Fibroblast of skin of right biceps (primary cell): ENCODE measurements at regions not wholly inside any gene's neighbourhood (a gene's known extent, or its start where the extent isn't known, plus 50 kb on each side); places are given as distances from the start of the nearest gene placed in this dataset.

Experiments
- DNase-seq: peaks from one replicate; pipeline ENCODE4 v3.0.0-alpha.2; 2013

GRCh38 chr16:50954469-50954868 is 196.6 kb downstream of the SALL1 start:
- no peak for DNase-seq

GRCh38 chr16:50953290-50953689 is 197.8 kb downstream of the SALL1 start:
- DNase-seq: no peak

GRCh38 chr16:50950955-50951354 is 200.1 kb downstream of the SALL1 start:
- DNase-seq: no peak

- DNase-seq: no peak
Observed at GRCh38 chr16:50948268-50948930, 202.7 kb downstream of the SALL1 start.

- DNase-seq: no peak
Observed at GRCh38 chr16:50947826-50948225, 203.2 kb downstream of the SALL1 start.

GRCh38 chr16:50946606-50947005 is 204.5 kb downstream of the SALL1 start:
- no peak for DNase-seq

DNA sequence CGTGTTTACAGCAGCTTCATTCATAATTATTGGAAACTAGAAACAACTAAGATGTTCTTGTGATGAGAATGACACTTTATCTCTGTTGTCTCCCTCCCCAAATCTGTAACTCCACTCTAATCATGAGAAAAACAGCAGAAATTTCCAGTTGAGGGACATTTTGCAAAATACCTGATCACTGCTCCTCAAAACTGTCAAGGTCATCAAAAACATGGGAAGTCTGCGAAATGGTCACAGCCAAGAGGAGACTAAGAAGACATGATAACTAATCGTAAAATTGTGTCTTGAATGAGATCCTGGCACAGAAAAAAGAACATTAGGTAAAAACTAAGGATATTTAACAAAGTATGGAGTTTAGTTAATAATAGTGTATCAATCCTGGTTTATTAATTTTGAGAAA is 204.2 kb downstream of the CYLD start:
- DNase-seq: no peak

DNA sequence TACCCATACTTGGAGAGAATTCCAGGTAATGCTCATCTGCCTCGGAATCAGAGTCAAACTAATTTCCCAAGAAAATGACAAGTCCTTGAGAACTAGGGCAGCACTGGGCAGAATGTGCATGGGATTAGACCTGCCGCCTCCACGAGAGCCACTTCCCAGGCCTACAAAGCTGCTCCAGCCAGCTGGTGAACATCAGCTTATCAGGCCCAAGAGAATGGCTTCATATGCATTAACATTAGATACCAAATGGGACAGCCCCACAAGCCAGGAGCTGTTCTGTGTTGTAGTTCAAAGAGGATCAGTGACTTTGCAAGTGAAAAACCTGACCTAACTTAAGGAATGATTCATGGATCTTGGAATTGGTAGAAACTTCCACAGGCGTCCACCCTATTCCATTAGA is 203.3 kb downstream of the CYLD start:
- DNase-seq: no peak

DNA sequence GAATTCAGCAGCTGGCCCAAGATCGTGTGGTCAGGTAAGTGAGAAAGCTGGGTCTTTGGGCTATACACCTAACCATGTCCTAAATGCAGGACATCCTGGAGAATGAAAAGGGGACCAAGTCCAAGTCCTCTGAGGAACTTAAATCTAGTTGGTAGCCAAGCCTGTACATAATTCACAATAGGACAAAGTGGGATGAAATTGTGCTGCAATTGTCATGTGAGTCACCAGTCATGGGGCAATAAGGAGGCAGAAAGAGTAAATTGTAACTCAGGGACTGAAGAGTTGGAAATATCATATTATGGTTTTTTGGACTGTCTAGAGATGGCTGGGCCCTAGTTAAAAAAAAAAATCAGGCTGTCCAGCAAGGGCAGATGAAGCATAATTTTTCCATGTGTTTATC is 202.6 kb downstream of the CYLD start:
- DNase-seq: no peak

- DNase-seq: no peak
Observed at GRCh38 chr16:50944033-50944432, 202.1 kb downstream of the CYLD start.

DNA sequence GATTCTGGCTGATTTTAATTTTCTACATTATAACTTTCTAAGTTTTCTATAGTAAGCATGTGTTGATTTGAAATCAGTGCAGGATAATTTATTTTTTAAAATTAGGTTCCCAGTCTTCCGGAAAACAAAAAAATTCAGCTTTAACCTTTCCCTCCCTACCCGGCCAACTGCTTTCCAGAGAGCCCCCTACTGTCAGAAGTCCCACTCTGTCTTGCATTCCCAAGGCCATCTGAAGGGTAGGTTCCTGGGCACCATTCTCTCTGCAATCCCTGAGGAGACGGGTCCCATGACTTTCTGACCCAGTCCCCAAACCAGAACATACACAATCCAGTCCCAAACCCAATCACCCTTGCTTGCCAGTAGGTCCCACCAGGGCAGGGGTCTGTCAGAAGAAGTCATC is 200.3 kb downstream of the CYLD start:
- no peak for DNase-seq

- DNase-seq: no peak
Observed at GRCh38 chr16:50941681-50942080, 199.8 kb downstream of the CYLD start.

- DNase-seq: no peak
Observed at GRCh38 chr16:50940275-50940854, 198.5 kb downstream of the CYLD start.

GRCh38 chr16:50939356-50939755 is 197.5 kb downstream of the CYLD start:
- DNase-seq: no peak

DNA sequence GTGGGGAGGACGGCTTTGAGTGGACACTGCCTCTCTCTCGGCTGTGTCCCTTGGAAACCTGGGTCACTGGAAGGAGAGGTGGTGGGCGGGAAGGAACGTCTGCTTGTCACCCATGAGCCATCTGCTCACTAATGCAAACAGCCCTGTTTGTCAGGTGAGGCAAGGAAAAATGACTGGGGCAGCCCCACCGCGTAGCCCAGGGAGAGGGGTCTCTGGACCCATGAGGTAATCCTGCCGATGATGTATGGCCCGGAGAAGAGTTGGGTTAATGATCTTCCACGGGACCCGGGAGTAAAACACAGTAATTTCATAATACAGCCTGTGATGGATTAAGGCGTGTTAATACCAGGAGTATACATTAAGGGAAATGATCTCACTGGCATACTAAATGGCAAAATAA is 197.0 kb downstream of the CYLD start:
- no peak for DNase-seq

- no peak for DNase-seq
Observed at GRCh38 chr16:50933262-50933661, 191.4 kb downstream of the CYLD start.

DNA sequence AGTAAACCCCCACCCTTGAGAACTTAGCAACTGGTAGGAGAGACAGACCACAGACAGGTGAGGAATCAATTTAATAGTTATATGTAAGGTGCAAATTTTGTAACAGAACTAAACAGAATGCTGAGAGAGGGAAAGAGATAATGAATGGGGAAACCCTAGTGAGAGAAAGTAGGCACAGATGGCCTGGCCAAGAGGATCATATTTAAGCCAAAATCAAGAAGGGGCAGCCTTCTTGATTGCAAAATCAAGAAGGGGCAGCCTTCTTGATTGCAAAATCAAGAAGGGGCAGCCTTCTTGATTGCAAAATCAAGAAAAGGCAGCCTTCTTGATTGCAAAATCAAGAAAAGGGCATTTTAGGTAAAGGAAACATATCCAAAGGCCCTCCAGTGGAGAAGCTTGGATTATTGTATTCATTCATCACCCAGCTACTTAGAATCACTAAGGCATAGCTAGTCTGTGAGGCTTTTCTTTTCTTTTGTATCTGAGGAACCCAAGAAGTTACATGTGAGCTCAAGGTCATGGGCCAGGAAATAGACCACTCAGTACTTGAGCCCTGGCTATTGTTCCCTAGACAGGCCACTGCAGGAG is 190.6 kb downstream of the CYLD start:
- no peak for DNase-seq

DNA sequence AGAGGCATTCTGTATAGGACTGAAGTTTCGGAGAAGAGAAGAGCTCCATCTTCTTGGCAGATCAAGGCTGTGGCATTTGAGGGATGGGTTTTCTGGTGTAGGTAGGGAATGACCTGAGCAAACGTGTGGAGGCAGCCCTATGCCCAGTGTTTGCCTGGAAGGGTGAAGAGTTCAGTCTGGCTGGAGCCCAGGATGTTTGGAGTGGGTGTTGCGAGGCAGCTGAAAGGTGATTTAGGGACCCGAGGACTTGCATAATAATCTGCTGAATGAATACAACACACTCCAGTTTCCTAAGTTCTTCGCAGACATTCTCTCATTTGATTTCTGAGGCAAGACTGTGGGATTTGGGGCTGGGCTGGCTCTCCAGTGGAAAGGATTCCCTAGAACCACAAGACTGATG is 186.2 kb downstream of the CYLD start:
- DNase-seq: no peak

DNA sequence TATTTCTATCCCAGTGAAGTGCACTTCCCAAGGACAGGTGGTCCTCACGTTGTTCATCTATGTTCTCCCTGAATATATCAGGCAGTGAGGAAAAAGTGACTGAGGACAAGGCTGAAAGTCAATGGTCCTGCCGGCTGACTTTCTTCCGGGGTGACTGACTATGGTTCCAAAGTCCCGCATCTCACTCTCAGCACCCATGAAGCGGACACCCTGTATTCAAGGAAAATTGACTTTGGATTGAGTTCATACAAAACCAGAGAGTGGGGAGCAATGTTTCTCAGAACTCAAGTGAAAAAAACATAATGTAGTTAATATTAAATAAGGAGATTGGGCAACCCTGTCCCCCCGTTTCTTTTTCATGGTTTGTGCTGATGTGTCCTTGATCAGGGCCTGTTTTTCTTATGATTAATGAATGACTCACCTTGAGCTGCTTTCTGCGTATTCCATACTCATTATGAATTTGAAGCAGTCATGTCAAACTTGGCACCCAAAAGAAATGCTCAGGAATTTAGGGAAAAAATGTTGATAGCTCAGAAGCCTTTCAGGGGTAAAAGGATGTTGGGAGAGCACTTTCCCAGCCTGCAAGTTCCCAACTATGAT is 184.0 kb downstream of the CYLD start:
- DNase-seq: peak; percentile 67

GRCh38 chr16:50924759-50925545 is 183.1 kb downstream of the CYLD start:
- DNase-seq: no peak

DNA sequence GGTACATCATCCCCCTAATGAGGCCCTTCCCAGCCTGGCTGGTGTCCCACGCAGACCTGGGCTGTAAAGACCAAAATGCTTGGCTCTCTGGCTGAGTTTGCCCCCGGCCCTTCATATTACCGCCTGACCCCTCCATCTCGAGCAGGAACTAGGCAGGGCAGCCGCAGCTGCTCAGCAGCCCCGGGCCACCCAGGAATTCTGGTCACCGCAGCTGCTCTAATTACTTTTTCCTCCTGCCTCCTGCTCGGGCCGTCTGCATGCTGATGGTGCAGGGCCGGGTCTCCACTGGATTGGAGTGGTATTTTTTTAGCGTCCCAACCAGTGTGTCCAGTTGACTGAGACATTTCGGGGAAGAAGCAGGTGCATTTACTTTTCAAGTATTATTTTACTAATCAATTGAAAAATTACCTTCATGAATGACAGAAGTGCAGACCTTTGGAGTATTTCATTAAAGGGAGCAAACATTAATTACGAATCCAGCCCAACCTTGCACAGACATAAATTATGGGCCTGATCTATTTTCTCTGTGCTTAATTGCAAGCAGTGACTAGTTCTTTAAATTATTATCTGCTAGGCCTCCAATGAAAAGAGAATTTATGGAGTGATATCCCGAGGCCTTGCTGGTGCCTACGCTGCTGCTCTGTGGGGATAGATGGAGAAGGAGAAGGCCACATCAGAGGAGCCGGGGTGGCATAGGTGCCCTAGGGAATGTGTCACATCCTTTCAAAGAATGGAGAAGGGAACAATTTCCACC is 176.2 kb downstream of the CYLD start:
- no peak for DNase-seq

GRCh38 chr16:50916040-50916439 is 174.2 kb downstream of the CYLD start:
- DNase-seq: no peak

DNA sequence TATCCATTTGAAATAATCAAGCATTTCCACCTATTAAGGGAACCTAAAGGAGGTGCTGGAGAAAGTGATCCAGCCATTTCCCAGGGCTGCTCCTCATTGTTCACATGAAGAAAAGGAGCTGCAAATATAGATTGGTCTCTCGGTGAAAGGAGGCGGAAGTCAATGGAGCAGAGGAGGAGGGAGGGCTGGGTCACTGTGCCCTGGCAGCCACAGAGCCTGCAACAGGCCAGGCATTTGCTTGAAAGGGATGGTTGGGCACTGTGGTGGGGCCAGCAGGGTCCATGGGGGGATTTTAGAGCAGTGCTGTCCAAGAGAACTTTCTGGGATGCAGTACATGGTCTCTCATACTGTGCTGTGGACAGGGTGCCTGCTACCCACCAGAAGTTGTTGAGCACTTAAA is 173.2 kb downstream of the CYLD start:
- DNase-seq: no peak
